Neural cell (in vitro differentiated cells): ENCODE measurements at regions not wholly inside any gene's neighbourhood (a gene's known extent, or its start where the extent isn't known, plus 50 kb on each side); places are given as distances from the start of the nearest gene placed in this dataset.

Experiments used
- H2AFZ ChIP-seq: fragments of 200-600, 300-800 bp; sonication (generic), shearing (Covaris generic); 2 replicates; pipeline ENCODE4 v1.6.0; 2014; ENCODE audit warnings: low read depth, mild to moderate bottlenecking, antibody characterized with exemption, low read length, moderate library complexity
- H3F3A ChIP-seq: fragments of 200-600 bp; shearing (Covaris generic); 2 replicates; pipeline ENCODE4 v1.6.1; 2016; ENCODE audit warnings: mild to moderate bottlenecking, moderate library complexity, mixed read lengths, antibody characterized with exemption, low read length; ENCODE audit not compliant: insufficient read depth, poor library complexity, severe bottlenecking
- H3K27ac ChIP-seq: fragments of 200-600, 300-800 bp; sonication (generic), shearing (Covaris generic); 2 replicates; pipeline ENCODE4 v1.5.1; 2014; ENCODE audit warnings: mild to moderate bottlenecking, low read length, moderate library complexity
- H3K27me3 ChIP-seq: fragments of 300-800, 200-600 bp; sonication (generic), shearing (Covaris generic); 2 replicates; pipeline ENCODE4 v1.6.0; 2014; ENCODE audit warnings: mild to moderate bottlenecking, low read depth, low read length, moderate library complexity; ENCODE audit not compliant: insufficient read depth
- H3K36me3 ChIP-seq: fragments of 300-800, 200-600 bp; sonication (generic), shearing (Covaris generic); 2 replicates; pipeline ENCODE4 v1.5.1; 2014; ENCODE audit warnings: mild to moderate bottlenecking, antibody characterized with exemption, low read length, moderate library complexity; ENCODE audit not compliant: insufficient read depth
- H3K4me2 ChIP-seq: fragments of 300-800, 200-600 bp; sonication (generic), shearing (Covaris generic); 2 replicates; pipeline ENCODE4 v1.6.0; 2014; ENCODE audit warnings: mild to moderate bottlenecking, low read length
- H3K4me3 ChIP-seq: fragments of 300-800, 200-600 bp; sonication (generic), shearing (Covaris generic); 2 replicates; pipeline ENCODE4 v1.5.1; 2014; ENCODE audit warnings: mild to moderate bottlenecking, low read length, moderate library complexity
- H3K79me2 ChIP-seq: fragments of 200-600 bp; shearing (Covaris generic); replicated peaks from 2 replicates; pipeline ENCODE4 v1.6.0; 2014; ENCODE audit warnings: mild to moderate bottlenecking, low read length, moderate library complexity; ENCODE audit not compliant: insufficient read depth
- H3K9ac ChIP-seq: fragments of 300-800, 200-600 bp; sonication (generic), shearing (Covaris generic); 2 replicates; pipeline ENCODE4 v1.6.1; 2016; ENCODE audit warnings: mild to moderate bottlenecking, low read length, mixed read lengths
- H3K9me2 ChIP-seq: fragments of 200-600 bp; shearing (Covaris generic); 2 replicates; pipeline ENCODE4 v1.6.1; 2016; ENCODE audit warnings: mild to moderate bottlenecking, low read length, mixed read lengths; ENCODE audit not compliant: insufficient read depth
- H3K9me3 ChIP-seq: fragments of 200-600, 300-800 bp; sonication (generic), shearing (Covaris generic); 2 replicates; pipeline ENCODE4 v1.6.1; 2016; ENCODE audit warnings: mild to moderate bottlenecking, mixed run types, low read length, moderate library complexity, mixed read lengths
- H4K20me1 ChIP-seq: fragments of 200-600 bp; shearing (Covaris generic); 2 replicates; pipeline ENCODE4 v1.6.1; 2016; ENCODE audit warnings: mild to moderate bottlenecking, mixed run types; ENCODE audit not compliant: insufficient read depth
- EP300 ChIP-seq: fragments of 450-650 bp; conservative IDR thresholded peaks from 2 replicates; pipeline ENCODE4 v1.6.1; 2014; ENCODE audit warnings: antibody characterized with exemption, mild to moderate bottlenecking, moderate library complexity; ENCODE audit not compliant: poor library complexity, severe bottlenecking
- EZH2 ChIP-seq: fragments of 200-600, 300-800 bp; shearing (Covaris generic), sonication (generic); IDR thresholded peaks from 2 replicates; pipeline ENCODE4 v1.6.1; 2014; ENCODE audit warnings: antibody characterized with exemption, low read length, borderline replicate concordance, mild to moderate bottlenecking; ENCODE audit not compliant: insufficient read depth, poor library complexity, severe bottlenecking
- MXI1 ChIP-seq: fragments of 450-650 bp; conservative IDR thresholded peaks from 2 replicates; pipeline ENCODE4 v1.6.1; 2014; ENCODE audit warnings: antibody characterized with exemption, mild to moderate bottlenecking; ENCODE audit not compliant: poor library complexity, severe bottlenecking
- POLR2AphosphoS5 ChIP-seq: IDR thresholded peaks from 2 replicates; pipeline ENCODE4 v1.6.1; 2012
- RAD21 ChIP-seq: fragments of 450-650 bp; conservative IDR thresholded peaks from 2 replicates; pipeline ENCODE4 v1.6.1; 2014; ENCODE audit warnings: antibody characterized with exemption, mild to moderate bottlenecking, moderate library complexity
- SMC3 ChIP-seq: fragments of 450-650 bp; conservative IDR thresholded peaks from 2 replicates; pipeline ENCODE4 v1.6.1; 2014; ENCODE audit warnings: antibody characterized with exemption, mild to moderate bottlenecking, moderate library complexity; ENCODE audit not compliant: poor library complexity
- TAF1 ChIP-seq: IDR thresholded peaks from 2 replicates; pipeline ENCODE4 v1.6.1; 2012; ENCODE audit warnings: low read depth
- TF ChIP-seq, protein P1 (sequence below): fragments of 450-650 bp; IDR thresholded peaks from 2 replicates; pipeline ENCODE4 v1.5.1; 2014; ENCODE audit warnings: antibody characterized with exemption, mild to moderate bottlenecking, moderate library complexity; ENCODE audit not compliant: poor library complexity, severe bottlenecking
- TF ChIP-seq, protein P2 (sequence below): IDR thresholded peaks from 2 replicates; pipeline ENCODE4 v1.6.1; 2012; ENCODE audit warnings: borderline replicate concordance

- Histone ChIP-seq H3K9me2 (no peaks in the 10 kb centered on the region), H2AFZ (no peak overlapping the region), H3K79me2 (no peaks in the 10 kb centered on the region), H3K4me2 (no peak overlapping the region), H3K4me3 (no peak overlapping the region), H4K20me1 (no peaks in the 10 kb centered on the region), H3F3A (no peaks in the 10 kb centered on the region), H3K9ac (no peak overlapping the region), H3K27me3 (no peaks in the 10 kb centered on the region), H3K9me3 (no peaks in the 10 kb centered on the region), H3K27ac (no peak overlapping the region), H3K36me3 (no peaks in the 10 kb centered on the region)
- TF ChIP-seq POLR2AphosphoS5 (no peak), SMC3 (no peak), MXI1 (no peak), RAD21 (no peak), TAF1 (no peak), EP300 (no peak), EZH2 (no peak)
- TF ChIP-seq, protein P1, sequence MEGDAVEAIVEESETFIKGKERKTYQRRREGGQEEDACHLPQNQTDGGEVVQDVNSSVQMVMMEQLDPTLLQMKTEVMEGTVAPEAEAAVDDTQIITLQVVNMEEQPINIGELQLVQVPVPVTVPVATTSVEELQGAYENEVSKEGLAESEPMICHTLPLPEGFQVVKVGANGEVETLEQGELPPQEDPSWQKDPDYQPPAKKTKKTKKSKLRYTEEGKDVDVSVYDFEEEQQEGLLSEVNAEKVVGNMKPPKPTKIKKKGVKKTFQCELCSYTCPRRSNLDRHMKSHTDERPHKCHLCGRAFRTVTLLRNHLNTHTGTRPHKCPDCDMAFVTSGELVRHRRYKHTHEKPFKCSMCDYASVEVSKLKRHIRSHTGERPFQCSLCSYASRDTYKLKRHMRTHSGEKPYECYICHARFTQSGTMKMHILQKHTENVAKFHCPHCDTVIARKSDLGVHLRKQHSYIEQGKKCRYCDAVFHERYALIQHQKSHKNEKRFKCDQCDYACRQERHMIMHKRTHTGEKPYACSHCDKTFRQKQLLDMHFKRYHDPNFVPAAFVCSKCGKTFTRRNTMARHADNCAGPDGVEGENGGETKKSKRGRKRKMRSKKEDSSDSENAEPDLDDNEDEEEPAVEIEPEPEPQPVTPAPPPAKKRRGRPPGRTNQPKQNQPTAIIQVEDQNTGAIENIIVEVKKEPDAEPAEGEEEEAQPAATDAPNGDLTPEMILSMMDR, result no peak
- TF ChIP-seq, protein P2, sequence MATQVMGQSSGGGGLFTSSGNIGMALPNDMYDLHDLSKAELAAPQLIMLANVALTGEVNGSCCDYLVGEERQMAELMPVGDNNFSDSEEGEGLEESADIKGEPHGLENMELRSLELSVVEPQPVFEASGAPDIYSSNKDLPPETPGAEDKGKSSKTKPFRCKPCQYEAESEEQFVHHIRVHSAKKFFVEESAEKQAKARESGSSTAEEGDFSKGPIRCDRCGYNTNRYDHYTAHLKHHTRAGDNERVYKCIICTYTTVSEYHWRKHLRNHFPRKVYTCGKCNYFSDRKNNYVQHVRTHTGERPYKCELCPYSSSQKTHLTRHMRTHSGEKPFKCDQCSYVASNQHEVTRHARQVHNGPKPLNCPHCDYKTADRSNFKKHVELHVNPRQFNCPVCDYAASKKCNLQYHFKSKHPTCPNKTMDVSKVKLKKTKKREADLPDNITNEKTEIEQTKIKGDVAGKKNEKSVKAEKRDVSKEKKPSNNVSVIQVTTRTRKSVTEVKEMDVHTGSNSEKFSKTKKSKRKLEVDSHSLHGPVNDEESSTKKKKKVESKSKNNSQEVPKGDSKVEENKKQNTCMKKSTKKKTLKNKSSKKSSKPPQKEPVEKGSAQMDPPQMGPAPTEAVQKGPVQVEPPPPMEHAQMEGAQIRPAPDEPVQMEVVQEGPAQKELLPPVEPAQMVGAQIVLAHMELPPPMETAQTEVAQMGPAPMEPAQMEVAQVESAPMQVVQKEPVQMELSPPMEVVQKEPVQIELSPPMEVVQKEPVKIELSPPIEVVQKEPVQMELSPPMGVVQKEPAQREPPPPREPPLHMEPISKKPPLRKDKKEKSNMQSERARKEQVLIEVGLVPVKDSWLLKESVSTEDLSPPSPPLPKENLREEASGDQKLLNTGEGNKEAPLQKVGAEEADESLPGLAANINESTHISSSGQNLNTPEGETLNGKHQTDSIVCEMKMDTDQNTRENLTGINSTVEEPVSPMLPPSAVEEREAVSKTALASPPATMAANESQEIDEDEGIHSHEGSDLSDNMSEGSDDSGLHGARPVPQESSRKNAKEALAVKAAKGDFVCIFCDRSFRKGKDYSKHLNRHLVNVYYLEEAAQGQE, result no peak
Observed at GRCh38 chr11:29026286-29026685, 918.1 kb downstream of the METTL15 start.

GRCh38 chr11:29025001-29025400 is 916.8 kb downstream of the METTL15 start:
- H3K9me3 ChIP-seq, result no peaks in the 10 kb centered on the region
- H3K4me3 ChIP-seq, result no peak overlapping the region
- no peaks in the 10 kb centered on the region for H3K36me3 ChIP-seq
- no peak overlapping the region for H3K9ac ChIP-seq
- H4K20me1 ChIP-seq, result no peaks in the 10 kb centered on the region
- H3K79me2 ChIP-seq, result no peaks in the 10 kb centered on the region
- no peak overlapping the region for H3K4me2 ChIP-seq
- no peaks in the 10 kb centered on the region for H3K9me2 ChIP-seq
- no peaks in the 10 kb centered on the region for H3F3A ChIP-seq
- no peak overlapping the region for H3K27ac ChIP-seq
- H2AFZ ChIP-seq, result no peak overlapping the region
- TF ChIP-seq, protein P1, result no peak
- TF ChIP-seq, protein P2, result no peak
- TF ChIP-seq EP300, result no peak
- TF ChIP-seq SMC3, result no peak
- TF ChIP-seq EZH2, result no peak
- TF ChIP-seq RAD21, result no peak
- no peak for TF ChIP-seq POLR2AphosphoS5
- no peaks in the 10 kb centered on the region for H3K27me3 ChIP-seq
